G401 (cell line): ENCODE measurements at regions not wholly inside any gene's neighbourhood (a gene's known extent, or its start where the extent isn't known, plus 50 kb on each side); places are given as distances from the start of the nearest gene placed in this dataset.
"Not testable (repeated sequence)": the region's sequence is repeated elsewhere in the genome, so short reads cannot be mapped to it uniquely, and the experiment has no call there.

Source experiments
- DNase-seq: peaks from one replicate; pipeline ENCODE4 v3.0.0-alpha.2; 2015; ENCODE audit warnings: low spot score
- in situ Hi-C: cut with HindIII; loops from 2 replicates; pipeline ENCODE4 v1.10.0; 2016; ENCODE audit warnings: low sequenced_read_pairs, mixed read lengths

DNA sequence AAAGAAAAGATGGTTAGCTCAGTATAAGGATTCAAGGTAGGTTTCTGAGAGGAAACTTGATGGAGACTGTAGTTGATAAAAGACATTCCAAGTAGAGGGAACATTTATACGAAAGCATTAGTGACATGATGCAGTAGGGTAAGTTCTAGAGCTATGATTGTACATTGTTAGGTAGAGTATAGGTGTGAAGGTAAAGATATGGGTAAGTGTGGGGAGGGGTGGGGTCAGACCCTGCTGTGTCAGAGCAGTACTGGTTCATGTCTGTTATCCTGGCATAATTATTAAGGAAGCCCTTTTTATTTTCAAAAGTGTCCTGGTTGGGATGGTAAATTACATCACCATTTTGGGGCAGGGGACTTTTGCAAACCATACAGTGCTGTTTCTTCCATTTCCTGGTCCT, 635.8 kb downstream of the COL12A1 start:
- DNase-seq = no peak
- in situ Hi-C loops = no loop called here

DNA sequence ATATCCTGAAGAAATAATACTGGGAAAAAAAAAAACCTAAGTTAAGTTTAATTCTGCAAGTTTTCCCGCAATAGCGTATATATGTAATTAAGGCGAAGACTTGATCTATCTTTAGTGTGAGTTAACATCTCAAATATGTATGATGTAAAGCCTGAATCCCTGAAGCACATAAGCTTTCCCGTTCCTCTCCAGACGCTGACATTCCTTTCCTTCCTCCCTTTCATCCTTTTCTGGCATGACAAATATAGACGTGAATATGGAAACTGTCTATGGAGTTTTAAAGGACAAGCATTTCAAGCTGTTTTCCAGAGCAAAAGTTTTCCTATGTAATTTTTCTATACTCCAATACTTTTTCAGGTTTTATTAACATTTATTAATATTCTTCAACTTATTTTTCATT, 637.0 kb downstream of the COL12A1 start:
- no peak for DNase-seq
- in situ Hi-C loops = no loop called here

GRCh38 chr6:74567923-74568290, 637.9 kb downstream of the COL12A1 start:
- in situ Hi-C loops, DNase-seq: not testable (repeated sequence)

DNA sequence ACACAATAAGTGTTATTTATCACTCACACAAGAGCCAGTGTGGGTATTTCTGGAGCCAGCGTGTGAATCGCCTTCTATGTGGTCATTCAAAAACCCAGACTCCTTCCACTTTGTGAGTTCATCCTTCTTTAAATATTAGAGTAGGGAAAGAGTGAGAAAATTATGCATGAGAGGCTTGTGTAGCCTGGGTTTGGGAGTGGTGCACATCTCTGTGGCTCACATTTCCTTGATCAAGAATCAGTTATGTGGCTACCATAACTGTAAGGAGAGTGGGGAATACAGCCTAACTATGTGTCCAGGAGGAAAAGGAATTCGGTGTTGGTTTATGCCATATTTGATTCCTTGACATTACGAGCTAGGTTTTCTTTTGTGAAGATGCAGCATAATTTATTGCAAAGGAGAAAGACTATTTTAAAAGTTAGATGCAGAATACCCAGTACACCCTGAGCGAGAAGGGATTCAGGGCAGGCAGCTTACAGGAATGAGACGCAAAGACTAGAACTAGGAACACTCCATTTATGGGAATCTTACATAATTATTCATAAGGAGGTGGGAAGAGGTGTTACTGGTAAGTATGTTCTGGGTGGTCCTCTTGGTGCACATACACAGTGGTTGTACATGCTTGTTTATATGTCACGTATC, 638.5 kb downstream of the COL12A1 start:
- in situ Hi-C loops = no loop called here
- DNase-seq = no peak

GRCh38 chr6:74557236-74557635, 648.6 kb downstream of the COL12A1 start:
- DNase-seq = no peak
- in situ Hi-C loops = no loop called here

GRCh38 chr6:74554041-74554440, 651.8 kb downstream of the COL12A1 start:
- in situ Hi-C loops = no loop called here
- no peak for DNase-seq

- in situ Hi-C loops = no loop called here
- no peak for DNase-seq
Measured at GRCh38 chr6:74551896-74552295, 654.0 kb downstream of the COL12A1 start.

- no peak for DNase-seq
- in situ Hi-C loops = no loop called here
Measured at GRCh38 chr6:74550821-74551220, 655.0 kb downstream of the COL12A1 start.

DNA sequence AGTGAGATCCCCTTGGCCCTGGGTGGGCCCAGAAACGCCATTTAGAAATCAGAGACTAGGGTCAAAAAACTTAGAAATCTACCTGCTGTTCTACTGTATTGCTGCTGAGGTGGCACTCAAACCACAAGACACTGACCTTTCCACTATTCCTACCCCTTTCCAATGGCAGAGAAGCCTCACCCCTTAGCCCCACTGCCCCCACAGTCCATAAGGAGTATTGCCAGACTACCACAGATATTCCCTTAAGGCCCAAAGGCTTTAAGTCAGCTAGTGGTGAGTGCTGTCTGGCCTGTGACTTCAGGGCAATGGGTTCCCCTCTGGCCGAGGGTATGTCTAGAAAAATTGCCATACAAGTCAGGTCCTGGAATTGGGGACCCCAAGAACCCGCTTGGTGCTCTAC, 656.1 kb downstream of the COL12A1 start:
- in situ Hi-C loops = no loop called here
- no peak for DNase-seq

- in situ Hi-C loops = no loop called here
- DNase-seq = no peak
Measured at GRCh38 chr6:74534465-74535211, 671.2 kb downstream of the COL12A1 start.

DNA sequence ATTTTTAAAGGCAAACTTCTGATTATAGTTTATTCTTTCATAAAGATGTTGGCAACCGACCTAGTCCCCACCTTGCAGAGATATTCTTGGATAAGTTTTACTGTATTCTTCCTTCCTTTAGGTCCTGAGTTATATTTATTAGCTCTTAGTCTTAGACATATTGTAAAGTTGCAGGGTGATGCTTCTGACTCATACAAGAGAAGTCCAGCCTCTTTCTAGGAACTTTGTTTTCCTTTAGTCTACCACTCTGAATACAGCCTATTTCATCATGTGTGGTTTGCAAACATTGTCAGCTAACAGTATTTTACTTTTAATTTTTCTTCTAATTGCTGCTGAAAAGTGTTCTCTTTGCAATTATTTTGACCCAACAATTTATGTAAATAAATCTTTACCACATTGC, 686.7 kb downstream of the COL12A1 start:
- in situ Hi-C loops = no loop called here
- no peak for DNase-seq

DNA sequence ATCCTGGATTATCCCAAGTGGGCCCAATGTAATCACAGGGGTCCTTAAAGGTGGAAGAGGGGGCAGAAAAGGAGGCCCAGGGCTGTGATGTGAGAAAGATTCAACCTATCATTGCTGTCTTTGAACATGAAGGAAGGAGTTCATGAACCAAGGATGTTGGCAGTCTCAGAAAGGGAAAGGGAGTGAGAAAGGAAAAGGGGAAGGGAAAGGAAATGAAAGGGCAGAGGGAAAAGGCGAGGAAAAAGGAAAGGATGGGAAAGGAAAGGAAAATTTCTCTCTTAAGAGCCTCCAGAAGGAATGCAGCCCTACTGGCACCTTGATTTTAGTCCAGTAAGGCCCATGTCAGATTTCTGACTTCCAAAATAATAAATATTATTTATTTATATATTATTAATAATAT, 687.8 kb downstream of the COL12A1 start:
- DNase-seq = no peak
- in situ Hi-C loops = no loop called here

GRCh38 chr6:74510878-74511277, 695.0 kb downstream of the COL12A1 start:
- DNase-seq = no peak
- in situ Hi-C loops = no loop called here

DNA sequence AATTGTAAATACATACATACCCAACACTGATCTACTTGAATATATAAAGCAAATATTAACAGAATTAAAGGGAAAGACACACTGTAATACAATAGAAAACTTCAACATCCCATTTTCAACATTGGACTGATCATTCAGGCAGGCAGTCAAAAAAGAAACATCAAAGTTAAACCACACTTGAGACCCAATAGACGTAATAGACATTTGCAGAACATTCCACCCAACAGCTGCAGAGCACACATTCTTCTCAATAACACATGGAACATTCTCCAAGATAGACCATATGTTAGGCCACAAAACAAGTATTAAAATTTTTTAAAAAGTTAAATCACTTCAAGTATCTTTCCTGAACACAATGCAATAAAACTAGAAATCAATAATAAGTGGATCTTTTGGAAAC, 698.2 kb downstream of the COL12A1 start:
- DNase-seq = no peak
- in situ Hi-C loops = no loop called here

DNA sequence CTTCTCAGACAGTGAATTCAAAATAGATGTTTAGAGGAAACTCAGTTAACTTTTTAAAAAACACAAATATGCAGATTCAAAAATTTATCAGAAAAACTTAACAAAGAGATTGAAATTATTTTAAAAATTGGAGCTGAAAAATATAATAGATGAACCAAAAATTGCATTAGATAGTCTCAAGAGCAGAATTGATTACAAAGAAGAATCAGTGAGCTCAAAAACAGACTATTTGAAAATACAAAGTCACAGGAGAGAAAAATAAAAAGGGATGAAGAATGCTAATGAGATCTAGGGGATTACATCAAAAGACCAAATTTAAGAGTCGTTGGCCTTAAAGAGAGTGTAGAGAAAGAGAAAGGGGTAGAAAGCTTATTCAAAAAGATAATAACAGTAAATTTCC, 700.5 kb downstream of the COL12A1 start:
- in situ Hi-C loops = no loop called here
- DNase-seq = no peak

DNA sequence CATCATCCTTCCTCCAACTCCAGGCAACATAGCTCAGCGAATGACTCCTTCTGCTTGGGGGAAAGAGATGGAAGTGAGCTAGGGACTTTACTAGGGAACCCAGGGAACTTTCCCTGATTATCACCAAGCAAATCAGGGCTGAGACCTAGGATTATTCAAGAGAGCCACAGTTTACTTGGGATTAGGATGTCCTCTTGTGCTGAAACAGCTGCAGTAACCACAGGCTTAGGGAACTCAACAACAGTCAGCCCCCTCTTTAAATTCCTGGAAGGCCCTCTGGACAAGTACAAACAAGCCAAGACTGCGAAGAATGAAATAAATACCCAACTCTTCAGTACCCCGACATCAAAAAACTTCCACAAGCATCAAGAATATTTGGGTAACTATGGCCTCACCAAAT, 700.9 kb downstream of the COL12A1 start:
- DNase-seq = no peak
- in situ Hi-C loops = no loop called here

GRCh38 chr6:74492587-74492986, 713.3 kb downstream of the COL12A1 start:
- DNase-seq = no peak
- in situ Hi-C loops = no loop called here

DNA sequence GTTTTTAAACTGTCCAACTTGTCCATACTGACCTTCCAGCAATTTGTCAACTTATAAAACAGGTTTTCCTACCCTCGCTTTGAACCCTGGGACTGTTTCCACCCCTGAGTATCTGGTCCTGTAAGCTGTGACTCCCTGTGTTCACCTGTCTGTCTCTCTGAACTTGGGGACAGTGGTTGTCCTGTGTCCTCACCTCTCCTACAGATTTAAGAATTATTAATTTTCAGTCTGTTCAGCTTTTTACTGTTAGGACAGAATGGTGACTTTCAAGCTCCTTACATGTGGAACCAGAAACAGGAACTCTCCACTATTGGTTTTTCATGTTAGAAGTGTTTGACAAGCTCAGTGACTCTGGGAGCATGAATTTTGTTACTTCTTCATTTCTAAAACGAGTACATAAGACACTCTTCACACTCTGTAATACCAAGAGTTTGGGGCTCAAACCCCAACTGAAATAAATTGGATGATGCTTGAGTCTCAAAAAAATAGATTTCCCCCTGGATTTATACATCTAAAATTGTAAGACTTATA, 713.9 kb downstream of the COL12A1 start:
- in situ Hi-C loops = no loop called here

GRCh38 chr6:74488726-74489125, 717.1 kb downstream of the COL12A1 start:
- DNase-seq, in situ Hi-C loops: not testable (repeated sequence)

More for the DNA sequence above, 713.9 kb downstream of the COL12A1 start:
- no peak for DNase-seq

GRCh38 chr6:74482180-74482579, 723.7 kb downstream of the COL12A1 start:
- DNase-seq = no peak
- in situ Hi-C loops = no loop called here

DNA sequence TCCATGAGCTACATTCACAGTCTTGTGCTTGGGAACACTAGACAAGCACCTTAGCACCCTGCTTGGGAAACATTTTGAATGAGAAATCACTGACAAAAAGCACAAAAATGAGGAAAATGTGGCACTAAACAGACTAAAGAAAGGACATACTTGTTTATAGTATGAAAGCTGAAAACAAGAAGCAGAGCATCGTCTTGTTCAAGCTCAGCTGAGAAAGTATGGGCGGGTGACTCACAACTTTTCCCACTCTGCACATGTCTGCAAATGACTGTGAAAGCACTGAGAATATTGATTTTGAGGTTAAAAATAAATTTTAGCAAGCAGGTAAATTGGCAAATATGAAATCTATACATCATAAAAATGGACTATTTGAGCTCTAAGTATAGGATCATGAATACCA, 725.3 kb downstream of the COL12A1 start:
- DNase-seq = no peak

More for the DNA sequence above, 725.3 kb downstream of the COL12A1 start:
- in situ Hi-C loops = no loop called here
